ENCODE measurements at regions not wholly inside any gene's neighbourhood (a gene's known extent, or its start where the extent isn't known, plus 50 kb on each side); places are given as distances from the start of the nearest gene placed in this dataset.
A peak's percentile ranks its signal among the peaks of the same experiment; 100 is the strongest.

GRCh38 chr7:41910940-41911600 is 208.2 kb upstream of the INHBA start:
- DNase-seq (ENCODE audit: low read depth), result no peak

DNA sequence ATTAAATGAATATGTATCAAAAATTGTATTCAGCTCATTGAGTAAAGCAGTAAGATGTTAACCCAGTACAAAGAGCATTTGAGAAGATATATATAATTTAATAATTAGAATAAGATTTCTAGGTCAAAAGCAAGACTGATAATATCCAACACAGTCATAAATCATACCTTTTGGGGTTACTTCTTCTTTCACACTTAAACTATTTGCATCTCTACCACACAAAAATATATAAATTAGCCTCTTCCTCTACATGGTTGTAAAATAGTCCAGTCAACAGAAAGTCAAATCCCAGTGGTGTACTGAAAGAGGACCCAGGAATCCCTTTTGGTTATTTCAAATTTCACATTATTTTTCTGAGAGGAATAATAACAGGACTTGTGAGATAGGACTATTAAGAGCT is 204.6 kb upstream of the INHBA start:
- no peak for DNase-seq (ENCODE audit: low read depth)

- no peak for DNase-seq (ENCODE audit: low read depth)
Observed at GRCh38 chr7:41900532-41900931, 197.6 kb upstream of the INHBA start.

GRCh38 chr7:41899823-41900433 is 197.0 kb upstream of the INHBA start:
- no peak for DNase-seq (ENCODE audit: low read depth)

DNA sequence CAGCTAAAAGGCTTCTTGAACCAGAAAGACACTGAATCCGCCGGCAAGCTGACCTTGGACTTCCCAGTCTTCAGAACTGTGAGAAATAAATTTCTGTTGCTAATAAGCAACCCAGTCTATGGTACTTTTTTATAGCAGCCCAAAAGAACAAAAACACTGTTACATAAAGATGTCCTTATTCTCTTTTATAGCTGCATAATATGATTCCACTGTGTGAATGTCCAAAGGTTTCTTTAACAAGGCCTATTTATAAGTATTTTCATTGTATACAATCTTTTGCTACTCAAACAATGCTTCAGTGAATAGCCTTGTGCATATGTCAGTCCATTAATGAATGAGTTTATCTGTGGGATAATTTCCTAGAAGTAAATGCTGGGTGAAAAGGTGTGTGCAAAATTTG is 190.8 kb upstream of the INHBA start:
- DNase-seq (ENCODE audit: low read depth), result no peak

GRCh38 chr7:41892356-41893100 is 189.6 kb upstream of the INHBA start:
- DNase-seq (ENCODE audit: low read depth), result no peak

DNA sequence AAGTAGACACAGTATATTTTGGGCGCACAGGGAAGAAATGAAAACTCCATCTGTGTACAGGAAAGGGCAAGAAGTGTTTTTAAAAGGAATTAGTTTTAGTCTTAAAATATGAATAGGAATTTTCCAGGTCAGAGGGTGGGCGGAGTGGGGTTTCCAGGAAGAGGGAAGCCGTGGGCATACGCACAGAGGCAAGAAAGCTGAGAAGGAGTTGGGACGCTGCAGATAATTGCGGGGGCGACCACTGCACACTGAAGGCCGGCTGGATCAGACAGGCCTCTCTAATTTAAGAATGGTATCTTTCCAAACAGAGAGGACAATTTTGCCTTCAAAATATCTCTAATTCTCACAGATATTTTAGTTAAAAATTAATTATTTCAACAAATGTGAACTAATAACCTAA is 189.1 kb upstream of the INHBA start:
- no peak for DNase-seq (ENCODE audit: low read depth)

GRCh38 chr7:41890631-41891274 is 187.9 kb upstream of the INHBA start:
- peak; percentile 53 for DNase-seq (ENCODE audit: low read depth)

- peak; percentile 27 for DNase-seq (ENCODE audit: low read depth)
Observed at GRCh38 chr7:41889472-41889871, 186.6 kb upstream of the INHBA start.

- DNase-seq (ENCODE audit: low read depth), result no peak
Observed at GRCh38 chr7:41889040-41889439, 186.2 kb upstream of the INHBA start.

DNA sequence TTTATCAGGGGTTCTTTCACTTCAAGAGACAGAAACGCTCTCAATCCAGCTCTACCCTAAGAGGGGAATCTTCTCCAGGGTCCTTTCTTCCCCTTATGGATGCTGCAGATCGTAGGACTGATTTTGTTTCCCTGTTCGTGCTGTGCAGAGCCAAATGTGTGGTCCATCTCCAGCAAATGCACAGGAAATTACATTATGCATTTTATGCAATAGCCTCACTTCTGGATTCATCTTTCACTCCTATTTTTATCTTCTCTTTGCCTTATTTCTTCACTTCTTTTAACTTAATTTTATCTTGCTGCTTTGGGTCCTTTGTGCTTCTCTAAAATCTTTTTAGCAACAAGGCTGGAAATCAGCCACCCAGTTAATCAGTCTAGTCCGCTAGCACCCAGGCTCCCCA is 184.5 kb upstream of the INHBA start:
- DNase-seq (ENCODE audit: low read depth), result no peak

DNA sequence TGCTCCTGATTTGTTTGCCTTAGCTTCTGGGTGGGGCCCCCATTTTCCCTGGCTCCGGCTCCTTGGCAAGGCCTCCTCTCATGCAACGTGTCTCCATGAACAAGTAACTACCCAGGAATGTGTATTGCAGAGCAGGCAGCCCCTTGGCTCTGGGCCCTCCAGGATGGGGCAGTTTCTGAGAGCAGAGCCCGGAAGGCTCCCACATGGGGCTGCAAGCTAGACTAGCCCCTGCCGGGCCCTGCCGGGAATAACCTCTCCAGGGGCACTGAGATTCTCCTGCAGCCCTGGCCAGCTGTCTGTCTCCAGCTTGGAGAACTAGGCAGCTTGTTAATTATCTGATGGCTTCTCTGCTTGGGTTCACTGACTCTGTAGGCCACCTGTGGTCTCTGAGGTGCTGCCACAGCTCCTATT is 184.0 kb upstream of the INHBA start:
- DNase-seq (ENCODE audit: low read depth), result peak; percentile 81

DNA sequence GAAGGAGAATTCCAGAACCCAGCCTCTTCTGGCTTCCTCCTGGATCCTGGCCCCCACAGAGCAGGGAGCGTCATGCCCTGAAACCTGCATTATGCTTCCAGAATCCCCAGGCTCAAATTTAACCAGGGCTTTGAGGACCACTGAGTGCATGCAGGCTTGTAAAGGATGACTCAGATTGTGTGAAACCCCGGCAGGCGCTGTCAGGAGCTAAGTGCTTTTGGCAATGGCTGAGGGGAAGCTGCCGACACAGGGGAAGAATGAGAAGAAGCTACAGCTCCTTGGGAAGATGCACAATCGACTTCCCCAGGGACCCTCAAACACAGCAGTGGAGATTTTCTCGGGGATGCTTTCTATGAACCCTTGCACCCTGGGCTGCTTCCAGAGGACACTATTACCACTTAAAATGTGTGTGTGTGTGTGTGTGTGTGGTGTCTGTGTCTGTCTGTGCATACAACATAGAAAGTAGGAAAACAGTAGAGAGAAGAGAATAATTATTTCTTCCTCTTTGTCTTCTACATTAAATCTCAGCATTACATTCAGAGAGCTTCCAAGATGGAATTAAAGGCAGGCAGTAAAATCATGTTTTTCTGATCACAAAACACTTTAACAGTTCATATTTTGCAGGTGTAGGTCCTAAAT is 183.5 kb upstream of the INHBA start:
- DNase-seq (ENCODE audit: low read depth), result peak; percentile 77

DNA sequence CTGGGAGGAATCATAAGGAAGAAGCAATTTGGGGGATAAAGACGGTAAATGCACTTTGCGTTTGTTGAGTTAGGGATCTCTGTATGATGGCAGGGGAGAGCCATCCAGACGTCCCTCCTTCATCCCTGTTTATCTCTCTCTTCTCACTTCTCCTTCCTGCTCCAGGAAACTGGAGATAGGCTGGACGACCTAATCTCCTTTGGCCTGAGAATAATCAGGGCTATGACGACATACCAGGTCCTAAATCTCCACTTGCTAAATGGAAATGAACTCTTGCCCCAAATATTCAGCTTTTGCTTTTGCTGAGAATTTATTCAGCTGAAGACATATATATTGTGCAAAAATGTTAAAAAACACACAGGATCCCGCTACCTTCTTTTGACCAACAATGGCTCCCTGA is 182.9 kb upstream of the INHBA start:
- DNase-seq (ENCODE audit: low read depth), result no peak

GRCh38 chr7:41885078-41885477 is 182.2 kb upstream of the INHBA start:
- DNase-seq (ENCODE audit: low read depth), result no peak

GRCh38 chr7:41882745-41883420 is 180.0 kb upstream of the INHBA start:
- DNase-seq (ENCODE audit: low read depth), result no peak

- no peak for DNase-seq (ENCODE audit: low read depth)
Observed at GRCh38 chr7:41882256-41882655, 179.4 kb upstream of the INHBA start.

DNA sequence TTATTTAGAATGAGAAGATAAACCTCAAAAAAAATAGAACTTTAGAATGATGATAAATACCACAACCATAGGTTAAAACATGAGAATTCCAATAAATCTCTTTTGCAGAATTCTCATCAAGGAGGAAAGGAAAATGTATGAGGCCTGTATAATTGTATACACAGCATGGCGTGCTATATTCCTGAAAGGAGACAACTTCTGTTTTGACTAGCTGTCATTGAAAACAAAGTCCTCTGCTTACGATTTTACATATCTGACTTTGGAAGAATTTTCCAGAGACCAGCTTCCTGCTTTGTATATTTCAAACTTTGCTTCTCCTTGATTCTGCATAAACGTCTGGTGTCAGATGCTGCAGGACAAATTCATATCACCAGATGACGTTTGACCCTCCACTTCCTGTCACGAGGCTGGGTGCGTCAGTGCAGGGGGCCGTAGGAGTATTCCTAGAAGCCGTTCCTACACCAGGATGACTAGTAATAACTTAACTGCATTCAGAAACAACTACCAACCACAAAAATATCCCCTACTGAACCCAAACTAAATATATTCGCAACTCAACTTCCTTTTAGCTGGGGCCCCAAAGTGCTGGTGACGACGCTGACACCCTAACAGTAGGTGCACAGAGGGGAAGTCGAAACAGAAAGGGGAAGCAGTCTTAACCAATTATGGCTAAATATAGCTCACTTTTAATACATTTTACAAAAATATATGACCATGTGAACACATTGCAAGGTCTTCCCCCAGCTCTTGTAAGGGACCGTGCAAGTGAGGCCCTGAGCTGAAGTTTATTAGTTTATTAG is 178.6 kb upstream of the INHBA start:
- DNase-seq (ENCODE audit: low read depth), result no peak

GRCh38 chr7:41880107-41880506 is 177.2 kb upstream of the INHBA start:
- DNase-seq (ENCODE audit: low read depth), result peak; percentile 61

GRCh38 chr7:41879403-41879802 is 176.5 kb upstream of the INHBA start:
- no peak for DNase-seq (ENCODE audit: low read depth)
